Panc1 (cell line): ENCODE measurements at regions not wholly inside any gene's neighbourhood (a gene's known extent, or its start where the extent isn't known, plus 50 kb on each side); places are given as distances from the start of the nearest gene placed in this dataset.

ENCODE experiments used
- ATAC-seq: fragments of 200-7000 bp; cut with Tn5 transposase; 2 replicates; pipeline ENCODE4 v1.9.1; 2020; ENCODE audit warnings: mild to moderate bottlenecking, moderate library complexity
- BruUV-seq: library from RNA; stranded (reverse); fragments of 400-500 nt; replicated peaks from 2 replicates; lab custom pipeline; 2021; lab: Mats Ljungman, UMichigan
- CTCF ChIA-PET: fragments of 300-600 bp; sonication (Branson Sonifier 250); formaldehyde crosslinking; loops from one replicate; lab custom pipeline; 2022; ENCODE audit warnings: antibody characterized with exemption; lab: Charles Lee
- POLR2A ChIA-PET: fragments of 300-600 bp; sonication (Branson Sonifier 250); formaldehyde crosslinking; loops from one replicate; lab custom pipeline; 2022; ENCODE audit warnings: antibody characterized with exemption; lab: Charles Lee
- DNase-seq: peaks from one replicate; pipeline ENCODE4 v3.0.0-alpha.2; 2010; ENCODE audit warnings: low read depth, low spot score
- H3K27ac ChIP-seq: 2 replicates; pipeline ENCODE4 v1.5.1; 2011; ENCODE audit warnings: mild to moderate bottlenecking, low read length, inconsistent platforms
- H3K27me3 ChIP-seq: fragments of 200-500 bp; sonication (Bioruptor generic); 2 replicates; pipeline ENCODE4 v1.6.0; 2014; ENCODE audit warnings: low read length, inconsistent platforms; ENCODE audit not compliant: control insufficient read depth, insufficient read depth
- H3K36me3 ChIP-seq: fragments of 200-500 bp; sonication (Bioruptor generic); 2 replicates; pipeline ENCODE4 v1.5.1; 2014; ENCODE audit warnings: inconsistent platforms, mild to moderate bottlenecking, low read length, moderate library complexity; ENCODE audit not compliant: control insufficient read depth, insufficient read depth
- H3K4me1 ChIP-seq: 2 replicates; pipeline ENCODE4 v1.5.1; 2011; ENCODE audit warnings: inconsistent platforms, mild to moderate bottlenecking, low read length, moderate library complexity; ENCODE audit not compliant: control insufficient read depth, insufficient read depth
- H3K4me3 ChIP-seq, 2 experiments: 2 replicates each; pipeline ENCODE4 v1.5.1; 2011 to 2012; ENCODE audit warnings: low read depth in 2 of 2, low read length in 2 of 2, mild to moderate bottlenecking in 2 of 2, inconsistent platforms in 1 of 2, moderate library complexity in 1 of 2
- H3K9me3 ChIP-seq: fragments of 200-500 bp; sonication (Bioruptor generic); 2 replicates; pipeline ENCODE4 v1.5.1; 2014; ENCODE audit warnings: low read depth, mild to moderate bottlenecking, inconsistent platforms, low read length, moderate library complexity; ENCODE audit not compliant: control insufficient read depth, insufficient read depth
- POLR2AphosphoS5 ChIP-seq: IDR thresholded peaks from 2 replicates; pipeline ENCODE4 v1.6.1; 2012; ENCODE audit warnings: mild to moderate bottlenecking, low read depth, low read length, moderate library complexity
- SIN3A ChIP-seq: IDR thresholded peaks from 2 replicates; pipeline ENCODE4 v1.6.1; 2012; ENCODE audit warnings: low read depth, mild to moderate bottlenecking, low read length, moderate library complexity, borderline replicate concordance; ENCODE audit not compliant: insufficient read depth
- TCF7L2 ChIP-seq: IDR thresholded peaks from 2 replicates; pipeline ENCODE4 v1.6.1; 2011; ENCODE audit warnings: mild to moderate bottlenecking, low read depth, low read length, inconsistent platforms
- in situ Hi-C: cut with HindIII; loops from 2 replicates; pipeline ENCODE4 v1.10.0; 2016; ENCODE audit warnings: low sequenced_read_pairs, low pct_unique_long_range_greater_than_20kb
- intact Hi-C: fragments of 100-400 bp; cut with micrococcal nuclease; formaldehyde crosslinking; loops from one replicate; pipeline ENCODE4 v1.10.0; 2022; ENCODE audit not compliant: unreplicated experiment
- TF ChIP-seq, protein P1 (sequence below): fragments of 450-650 bp; IDR thresholded peaks from 2 replicates; pipeline ENCODE4 v1.5.1; 2017; ENCODE audit warnings: mild to moderate bottlenecking
- TF ChIP-seq, protein P2 (sequence below), 2 experiments: IDR thresholded peaks; 2 replicates each; pipeline ENCODE4 v1.6.1; 2011 to 2012; ENCODE audit warnings: low read depth in 2 of 2, control low read depth in 1 of 2, low read length in 1 of 2, mild to moderate bottlenecking in 1 of 2, moderate library complexity in 1 of 2; ENCODE audit not compliant: insufficient read depth in 1 of 2

DNA sequence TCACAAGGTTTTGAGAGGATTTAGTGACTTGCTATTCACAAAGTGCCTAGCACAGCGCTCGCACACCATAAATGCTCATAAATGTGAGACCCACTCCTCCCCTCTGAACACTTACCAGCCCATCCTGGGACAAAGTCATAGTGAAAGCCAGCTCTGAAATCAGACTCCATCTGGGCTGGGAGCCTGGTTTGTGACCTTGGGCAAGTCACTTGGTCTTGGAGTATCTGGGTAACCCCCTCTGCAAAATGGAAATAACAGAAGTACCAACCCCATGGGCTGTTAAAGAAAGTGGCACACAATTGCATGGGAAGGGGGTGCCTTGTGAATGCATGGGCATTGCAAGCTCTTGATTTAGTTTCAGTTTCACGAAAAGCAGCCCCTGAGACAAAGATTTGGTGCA is 104.7 kb upstream of the CDH5 start:
- Histone ChIP-seq H3K9me3 (no peaks in the 10 kb centered on the region), H3K36me3 (no peaks in the 10 kb centered on the region), H3K4me3 (no peak overlapping the region), H3K27ac (no peak overlapping the region), H3K27me3 (no peaks in the 10 kb centered on the region), H3K4me1 (no peaks in the 10 kb centered on the region)
- no peak for ATAC-seq
- no TSS peak for BruUV-seq
- ChIA-PET CTCF (no interaction called here), POLR2A (no interaction called here)
- in situ Hi-C loops = no loop called here
- intact Hi-C loops = no loop called here
- TF ChIP-seq POLR2AphosphoS5 (no peak), SIN3A (no peak), TCF7L2 (no peak)
- TF ChIP-seq, protein P1, sequence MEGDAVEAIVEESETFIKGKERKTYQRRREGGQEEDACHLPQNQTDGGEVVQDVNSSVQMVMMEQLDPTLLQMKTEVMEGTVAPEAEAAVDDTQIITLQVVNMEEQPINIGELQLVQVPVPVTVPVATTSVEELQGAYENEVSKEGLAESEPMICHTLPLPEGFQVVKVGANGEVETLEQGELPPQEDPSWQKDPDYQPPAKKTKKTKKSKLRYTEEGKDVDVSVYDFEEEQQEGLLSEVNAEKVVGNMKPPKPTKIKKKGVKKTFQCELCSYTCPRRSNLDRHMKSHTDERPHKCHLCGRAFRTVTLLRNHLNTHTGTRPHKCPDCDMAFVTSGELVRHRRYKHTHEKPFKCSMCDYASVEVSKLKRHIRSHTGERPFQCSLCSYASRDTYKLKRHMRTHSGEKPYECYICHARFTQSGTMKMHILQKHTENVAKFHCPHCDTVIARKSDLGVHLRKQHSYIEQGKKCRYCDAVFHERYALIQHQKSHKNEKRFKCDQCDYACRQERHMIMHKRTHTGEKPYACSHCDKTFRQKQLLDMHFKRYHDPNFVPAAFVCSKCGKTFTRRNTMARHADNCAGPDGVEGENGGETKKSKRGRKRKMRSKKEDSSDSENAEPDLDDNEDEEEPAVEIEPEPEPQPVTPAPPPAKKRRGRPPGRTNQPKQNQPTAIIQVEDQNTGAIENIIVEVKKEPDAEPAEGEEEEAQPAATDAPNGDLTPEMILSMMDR = no peak
- TF ChIP-seq, protein P2, sequence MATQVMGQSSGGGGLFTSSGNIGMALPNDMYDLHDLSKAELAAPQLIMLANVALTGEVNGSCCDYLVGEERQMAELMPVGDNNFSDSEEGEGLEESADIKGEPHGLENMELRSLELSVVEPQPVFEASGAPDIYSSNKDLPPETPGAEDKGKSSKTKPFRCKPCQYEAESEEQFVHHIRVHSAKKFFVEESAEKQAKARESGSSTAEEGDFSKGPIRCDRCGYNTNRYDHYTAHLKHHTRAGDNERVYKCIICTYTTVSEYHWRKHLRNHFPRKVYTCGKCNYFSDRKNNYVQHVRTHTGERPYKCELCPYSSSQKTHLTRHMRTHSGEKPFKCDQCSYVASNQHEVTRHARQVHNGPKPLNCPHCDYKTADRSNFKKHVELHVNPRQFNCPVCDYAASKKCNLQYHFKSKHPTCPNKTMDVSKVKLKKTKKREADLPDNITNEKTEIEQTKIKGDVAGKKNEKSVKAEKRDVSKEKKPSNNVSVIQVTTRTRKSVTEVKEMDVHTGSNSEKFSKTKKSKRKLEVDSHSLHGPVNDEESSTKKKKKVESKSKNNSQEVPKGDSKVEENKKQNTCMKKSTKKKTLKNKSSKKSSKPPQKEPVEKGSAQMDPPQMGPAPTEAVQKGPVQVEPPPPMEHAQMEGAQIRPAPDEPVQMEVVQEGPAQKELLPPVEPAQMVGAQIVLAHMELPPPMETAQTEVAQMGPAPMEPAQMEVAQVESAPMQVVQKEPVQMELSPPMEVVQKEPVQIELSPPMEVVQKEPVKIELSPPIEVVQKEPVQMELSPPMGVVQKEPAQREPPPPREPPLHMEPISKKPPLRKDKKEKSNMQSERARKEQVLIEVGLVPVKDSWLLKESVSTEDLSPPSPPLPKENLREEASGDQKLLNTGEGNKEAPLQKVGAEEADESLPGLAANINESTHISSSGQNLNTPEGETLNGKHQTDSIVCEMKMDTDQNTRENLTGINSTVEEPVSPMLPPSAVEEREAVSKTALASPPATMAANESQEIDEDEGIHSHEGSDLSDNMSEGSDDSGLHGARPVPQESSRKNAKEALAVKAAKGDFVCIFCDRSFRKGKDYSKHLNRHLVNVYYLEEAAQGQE (IDR thresholded peaks at IDR 0.05; ENCODE audit: insufficient read depth in 1 of 2, low read depth in 2 of 2, low read length in 1 of 2) = no peak
- no peak for DNase-seq

DNA sequence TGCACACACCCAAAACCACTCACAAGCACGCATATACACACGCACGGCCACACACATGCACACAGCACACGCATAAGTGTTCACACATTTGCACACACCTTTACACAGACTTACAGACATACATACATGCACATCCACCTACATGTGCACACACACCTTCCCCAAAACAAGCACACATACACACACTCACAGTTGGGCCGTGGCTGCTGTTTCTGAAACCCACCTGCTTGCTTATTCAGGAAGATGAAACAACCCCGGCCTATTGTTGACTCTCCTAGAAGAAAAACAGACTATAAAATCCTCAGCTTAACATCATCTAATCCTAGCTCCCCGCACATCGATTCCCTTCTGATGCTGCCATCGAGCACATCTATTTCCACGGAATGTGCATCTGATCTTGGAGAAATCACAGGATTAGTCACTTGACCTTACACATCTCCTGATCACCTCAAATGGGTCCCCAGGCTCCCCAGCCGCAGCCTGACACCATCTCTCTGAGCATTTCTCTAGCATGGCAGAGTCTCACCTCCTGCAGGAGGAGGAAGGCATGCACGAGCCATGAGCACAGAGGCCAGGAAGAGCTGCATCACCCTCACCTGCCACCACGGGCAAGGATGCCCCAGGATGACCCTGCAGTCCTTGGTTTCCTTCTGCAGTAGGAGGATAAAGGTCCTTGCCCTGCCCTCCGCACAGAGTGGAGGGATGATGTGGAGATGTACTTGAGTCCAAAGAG is 105.8 kb upstream of the CDH5 start:
- no peak overlapping the region for H3K4me3 ChIP-seq
- intact Hi-C loops = no loop called here
- no TSS peak for BruUV-seq
- in situ Hi-C loops = no loop called here
- CTCF ChIA-PET = no interaction called here
- no peaks in the 10 kb centered on the region for H3K36me3 ChIP-seq
- no peak for TF ChIP-seq SIN3A
- no peak for TF ChIP-seq POLR2AphosphoS5
- no peak for TF ChIP-seq TCF7L2
- TF ChIP-seq, protein P2 (IDR thresholded peaks at IDR 0.05; ENCODE audit: insufficient read depth in 1 of 2, low read depth in 2 of 2, low read length in 1 of 2) = no peak
- TF ChIP-seq, protein P1 = no peak
- H3K9me3 ChIP-seq = no peaks in the 10 kb centered on the region
- H3K27me3 ChIP-seq = no peaks in the 10 kb centered on the region
- ATAC-seq (no peak), DNase-seq (no peak)
- no peak overlapping the region for H3K27ac ChIP-seq
- H3K4me1 ChIP-seq = no peaks in the 10 kb centered on the region
- POLR2A ChIA-PET = no interaction called here
